OCI-LY7 (cell line): ENCODE measurements at regions not wholly inside any gene's neighbourhood (a gene's known extent, or its start where the extent isn't known, plus 50 kb on each side); places are given as distances from the start of the nearest gene placed in this dataset.

Experiments
- BruUV-seq: library from RNA; stranded (reverse); fragments of 400-500 nt; replicated peaks from 2 replicates; lab custom pipeline; 2021; lab: Mats Ljungman, UMichigan
- CTCF ChIA-PET: fragments of 300-600 bp; sonication (Branson Sonifier 250); formaldehyde crosslinking; loops from one replicate; lab custom pipeline; 2022; ENCODE audit warnings: antibody characterized with exemption; ENCODE audit not compliant: unreplicated experiment; lab: Charles Lee
- POLR2A ChIA-PET: fragments of 300-600 bp; sonication (Branson Sonifier 250); formaldehyde crosslinking; loops from one replicate; lab custom pipeline; 2022; ENCODE audit warnings: antibody characterized with exemption; lab: Charles Lee
- DNase-seq: peaks from one replicate; pipeline ENCODE4 v3.0.0-alpha.2; 2015; ENCODE audit warnings: low spot score
- H2AFZ ChIP-seq: fragments of 200-600 bp; sonication (generic), shearing (Covaris generic); 2 replicates; pipeline ENCODE4 v1.6.1; 2014; ENCODE audit warnings: mild to moderate bottlenecking, antibody characterized with exemption, low read length, moderate library complexity
- H3K27ac ChIP-seq: fragments of 200-600 bp; sonication (generic); 2 replicates; pipeline ENCODE4 v1.5.1; 2014; ENCODE audit warnings: mixed run types, low read depth, mild to moderate bottlenecking, moderate library complexity, low read length, inconsistent platforms; ENCODE audit not compliant: poor library complexity, severe bottlenecking
- H3K36me3 ChIP-seq: fragments of 200-600 bp; sonication (generic); 2 replicates; pipeline ENCODE4 v1.6.1; 2014; ENCODE audit warnings: mild to moderate bottlenecking, antibody characterized with exemption, low read length, moderate library complexity, mixed read lengths; ENCODE audit not compliant: insufficient read depth
- H3K4me1 ChIP-seq: fragments of 200-600 bp; sonication (generic); 2 replicates; pipeline ENCODE4 v1.5.1; 2014; ENCODE audit warnings: mild to moderate bottlenecking, low read length; ENCODE audit not compliant: insufficient read depth, poor library complexity, severe bottlenecking
- H3K4me2 ChIP-seq: fragments of 200-600 bp; sonication (generic); 2 replicates; pipeline ENCODE4 v1.6.1; 2014; ENCODE audit warnings: mild to moderate bottlenecking, low read length
- H3K4me3 ChIP-seq: fragments of 200-600 bp; sonication (generic); 2 replicates; pipeline ENCODE4 v1.5.1; 2014; ENCODE audit warnings: mild to moderate bottlenecking, low read depth, low read length; ENCODE audit not compliant: poor library complexity, severe bottlenecking
- H3K79me2 ChIP-seq: fragments of 200-600 bp; sonication (generic); 2 replicates; pipeline ENCODE4 v1.6.1; 2016; ENCODE audit warnings: low read depth, mild to moderate bottlenecking, low read length, moderate library complexity, mixed read lengths; ENCODE audit not compliant: insufficient read depth
- H3K9me2 ChIP-seq: fragments of 200-600 bp; sonication (generic); 2 replicates; pipeline ENCODE4 v1.6.1; 2016; ENCODE audit warnings: mild to moderate bottlenecking, low read length, mixed read lengths; ENCODE audit not compliant: insufficient read depth
- H3K9me3 ChIP-seq: fragments of 200-600 bp; sonication (generic); 2 replicates; pipeline ENCODE4 v1.6.1; 2014; ENCODE audit warnings: mild to moderate bottlenecking, mixed run types, low read length, mixed read lengths
- H4K20me1 ChIP-seq: fragments of 200-600 bp; sonication (generic); 2 replicates; pipeline ENCODE4 v1.6.1; 2014; ENCODE audit warnings: mild to moderate bottlenecking, antibody characterized with exemption, low read length, moderate library complexity, mixed read lengths; ENCODE audit not compliant: insufficient read depth
- CTCF ChIP-seq: fragments of 200-600 bp; sonication (generic); conservative IDR thresholded peaks from 2 replicates; pipeline ENCODE4 v1.5.1; 2014; ENCODE audit warnings: mild to moderate bottlenecking, antibody characterized with exemption, low read length, moderate library complexity, mixed read lengths
- EZH2phosphoT487 ChIP-seq: fragments of 200-600 bp; sonication (generic); IDR thresholded peaks from 2 replicates; pipeline ENCODE4 v1.6.1; 2018; ENCODE audit warnings: low read depth, borderline replicate concordance, mild to moderate bottlenecking, mixed run types, antibody characterized with exemption, low read length, moderate library complexity, mixed read lengths
- intact Hi-C: fragments of 100-400 bp; cut with micrococcal nuclease; formaldehyde crosslinking; loops from one replicate; pipeline ENCODE4 v1.10.0; 2022; ENCODE audit not compliant: unreplicated experiment

GRCh38 chr14:89650077-89650978, 233.3 kb upstream of the FOXN3 start:
- no peak for DNase-seq
- Histone ChIP-seq H3K4me1 (no peaks in the 10 kb centered on the region), H3K36me3 (no peaks in the 10 kb centered on the region), H3K9me2 (no peaks in the 10 kb centered on the region), H3K4me2 (no peak overlapping the region), H3K79me2 (no peaks in the 10 kb centered on the region), H3K27ac (no peak overlapping the region), H4K20me1 (no peaks in the 10 kb centered on the region), H3K4me3 (no peak overlapping the region), H2AFZ (no peak overlapping the region), H3K9me3 (no peaks in the 10 kb centered on the region)
- POLR2A ChIA-PET = interaction anchor here (1.0 kb wide), 1 partner anchor 32 kb away, joined by 3 read pairs; no protein-coding TSS in a partner anchor
- CTCF ChIA-PET = no interaction called here
- TF ChIP-seq CTCF (no peak), EZH2phosphoT487 (no peak)
- BruUV-seq = no TSS peak
- intact Hi-C loops = no loop called here

- Histone ChIP-seq H4K20me1 (no peaks in the 10 kb centered on the region), H3K9me2 (no peaks in the 10 kb centered on the region), H3K36me3 (no peaks in the 10 kb centered on the region), H3K4me3 (no peak overlapping the region), H3K9me3 (no peaks in the 10 kb centered on the region), H3K79me2 (no peaks in the 10 kb centered on the region), H3K4me2 (no peak overlapping the region), H3K27ac (no peak overlapping the region), H2AFZ (no peak overlapping the region), H3K4me1 (no peaks in the 10 kb centered on the region)
- BruUV-seq = no TSS peak
- ChIA-PET CTCF (no interaction called here), POLR2A (no interaction called here)
- intact Hi-C loops = no loop called here
- DNase-seq = no peak
- TF ChIP-seq CTCF = no peak
- TF ChIP-seq EZH2phosphoT487 = no peak
Observed at GRCh38 chr14:89649451-89650075, 232.5 kb upstream of the FOXN3 start.

- Histone ChIP-seq H3K4me1 (no peaks in the 10 kb centered on the region), H4K20me1 (no peaks in the 10 kb centered on the region), H3K27ac (no peak overlapping the region), H3K9me2 (no peaks in the 10 kb centered on the region), H3K36me3 (no peaks in the 10 kb centered on the region), H2AFZ (no peak overlapping the region), H3K4me2 (no peak overlapping the region), H3K9me3 (no peaks in the 10 kb centered on the region), H3K4me3 (no peak overlapping the region), H3K79me2 (no peaks in the 10 kb centered on the region)
- no peak for TF ChIP-seq EZH2phosphoT487
- no peak for TF ChIP-seq CTCF
- no TSS peak for BruUV-seq
- DNase-seq = no peak
- ChIA-PET POLR2A (no interaction called here), CTCF (no interaction called here)
- intact Hi-C loops = no loop called here
Observed at GRCh38 chr14:89648924-89649323, 231.9 kb upstream of the FOXN3 start.
